Spleen (tissue), 11 donors: ENCODE measurements at regions not wholly inside any gene's neighbourhood (a gene's known extent, or its start where the extent isn't known, plus 50 kb on each side); places are given as distances from the start of the nearest gene placed in this dataset.

Experiments used
- DNase-seq: peaks from one replicate; pipeline ENCODE4 v3.0.0-alpha.2; 2020
- H3K27ac ChIP-seq, 8 donors: fragments of 200-600 bp; sonication (generic) in 7 of 8; 1 replicate in 4 of 8; 2 replicates in 4 of 8; pipeline versions ENCODE4 v1.5.0 to v1.8.0; 2016 to 2021; ENCODE audit warnings: inconsistent platforms in 4 of 8, mild to moderate bottlenecking in 4 of 8, moderate library complexity in 1 of 8
- H3K27me3 ChIP-seq, 7 donors: fragments of 200-600 bp; sonication (generic) in 6 of 7; replicated peaks in 1 of 7; 1 replicate in 4 of 7; 2 replicates in 3 of 7; pipeline versions ENCODE4 v1.5.0 to v1.8.0; 2016 to 2021; ENCODE audit warnings: inconsistent platforms in 3 of 7, mild to moderate bottlenecking in 1 of 7
- H3K36me3 ChIP-seq, 6 donors: fragments of 200-600 bp; sonication (generic) in 5 of 6; 1 replicate in 4 of 6; 2 replicates in 2 of 6; pipeline versions ENCODE4 v1.5.0 to v1.8.0; 2016 to 2021; ENCODE audit warnings: inconsistent platforms in 2 of 6
- H3K4me1 ChIP-seq, 6 donors: fragments of 200-600 bp; sonication (generic) in 5 of 6; 1 replicate in 3 of 6; 2 replicates in 3 of 6; pipeline versions ENCODE4 v1.5.0 to v1.8.0; 2016 to 2021; ENCODE audit warnings: inconsistent platforms in 3 of 6
- H3K4me3 ChIP-seq, 8 donors: fragments of 200-600 bp; sonication (generic) in 7 of 8; 1 replicate in 4 of 8; 2 replicates in 4 of 8; pipeline versions ENCODE4 v1.5.0 to v1.8.0; 2016 to 2021; ENCODE audit warnings: inconsistent platforms in 4 of 8, mild to moderate bottlenecking in 4 of 8, moderate library complexity in 2 of 8
- H3K9me3 ChIP-seq, 8 donors: fragments of 200-600 bp; sonication (generic) in 7 of 8; 1 replicate in 4 of 8; 2 replicates in 4 of 8; pipeline versions ENCODE4 v1.5.0 to v1.8.0; 2016 to 2021; ENCODE audit warnings: inconsistent platforms in 4 of 8
- POLR2A ChIP-seq, 3 donors: fragments of 450-650 bp; IDR thresholded peaks; one replicate each; pipeline ENCODE4 v1.5.1; 2017; ENCODE audit warnings: antibody characterized with exemption in 3 of 3, mild to moderate bottlenecking in 1 of 3
- POLR2AphosphoS5 ChIP-seq, 3 donors: sonication (generic); formaldehyde crosslinking; IDR thresholded peaks; one replicate each; pipeline ENCODE4 v1.5.1; 2017; ENCODE audit warnings: antibody characterized with exemption in 3 of 3
- WGBS, 5 donors: extraction: QIAGEN DNeasy Blood & Tissue Kit in 3 of 5; methylation state at CpG; one replicate each; pipeline versions ENCODE4 v1.1.5 to v1.1.7; 2013 to 2018; 5-methylcytosine and 5-hydroxymethylcytosine counted together
- intact Hi-C: fragments of 100-400 bp; cut with DNase I; formaldehyde crosslinking; loops from one replicate; pipeline ENCODE4 v1.15.0; 2023; ENCODE audit warnings: low total_unique reads
- TF ChIP-seq, protein P1 (sequence below), 11 experiments: fragments of 200-600 bp in 7 of 11; fragments of 450-650 bp in 4 of 11; sonication (generic) in 4 of 11; IDR thresholded peaks in 8 of 11; conservative IDR thresholded peaks in 3 of 11; 1 replicate in 7 of 11; 2 replicates in 4 of 11; pipeline versions ENCODE4 v1.4.0 to v1.8.0; 2016 to 2021; ENCODE audit warnings: antibody characterized with exemption in 11 of 11, inconsistent platforms in 4 of 11, mild to moderate bottlenecking in 1 of 11
- donor health status: healthy with polysubstance abuse.
- donor health status: DM: no; HTN: no; CAD: no; lungs with moderate emphysema.
- donor health status: DM: no; HTN: no; CAD: no.
- donor health status: Bipolar disorder and iron deficiency.
- donor health status: healthy.
- donor health status: DM: no; HTN: no; CAD: no.
- donor health status: DM: yes; HTN: yes; CAD: no.

DNA sequence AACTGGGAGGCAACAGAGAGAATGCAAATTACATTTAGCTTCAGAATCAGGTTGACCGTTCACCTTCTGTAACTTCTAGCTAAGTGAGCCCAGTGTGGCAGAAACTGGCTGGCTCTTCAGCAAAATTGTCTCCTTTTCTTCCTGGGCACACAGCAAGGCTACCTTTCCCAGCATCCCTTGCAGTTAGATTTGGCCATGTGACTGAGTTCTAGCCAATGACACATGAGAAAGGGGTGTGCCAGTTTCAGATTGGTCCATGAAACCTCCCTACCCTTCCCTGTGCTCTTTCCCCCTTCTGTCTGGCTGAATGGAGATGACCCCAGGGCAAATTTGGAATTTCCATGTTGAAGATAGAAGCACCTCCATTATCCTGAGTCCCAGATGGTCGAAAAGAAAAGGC, 72.5 kb upstream of the SMIM23 start:
- TF ChIP-seq, protein P1, sequence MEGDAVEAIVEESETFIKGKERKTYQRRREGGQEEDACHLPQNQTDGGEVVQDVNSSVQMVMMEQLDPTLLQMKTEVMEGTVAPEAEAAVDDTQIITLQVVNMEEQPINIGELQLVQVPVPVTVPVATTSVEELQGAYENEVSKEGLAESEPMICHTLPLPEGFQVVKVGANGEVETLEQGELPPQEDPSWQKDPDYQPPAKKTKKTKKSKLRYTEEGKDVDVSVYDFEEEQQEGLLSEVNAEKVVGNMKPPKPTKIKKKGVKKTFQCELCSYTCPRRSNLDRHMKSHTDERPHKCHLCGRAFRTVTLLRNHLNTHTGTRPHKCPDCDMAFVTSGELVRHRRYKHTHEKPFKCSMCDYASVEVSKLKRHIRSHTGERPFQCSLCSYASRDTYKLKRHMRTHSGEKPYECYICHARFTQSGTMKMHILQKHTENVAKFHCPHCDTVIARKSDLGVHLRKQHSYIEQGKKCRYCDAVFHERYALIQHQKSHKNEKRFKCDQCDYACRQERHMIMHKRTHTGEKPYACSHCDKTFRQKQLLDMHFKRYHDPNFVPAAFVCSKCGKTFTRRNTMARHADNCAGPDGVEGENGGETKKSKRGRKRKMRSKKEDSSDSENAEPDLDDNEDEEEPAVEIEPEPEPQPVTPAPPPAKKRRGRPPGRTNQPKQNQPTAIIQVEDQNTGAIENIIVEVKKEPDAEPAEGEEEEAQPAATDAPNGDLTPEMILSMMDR (IDR thresholded peaks at IDR 0.05 in 8 of 11, conservative IDR thresholded peaks at IDR 0.05 in 3 of 11), result no peak
- TF ChIP-seq POLR2A (IDR thresholded peaks at IDR 0.05) (no peak), POLR2AphosphoS5 (IDR thresholded peaks at IDR 0.05) (no peak)
- H3K36me3 ChIP-seq, result no peaks in the 10 kb centered on the region
- WGBS, 5 donors, result 75 to 89% (median 79%) methylated on average over 2 of the region's 2 CpGs
- no peak for DNase-seq
- H3K4me1 ChIP-seq, result no peaks in the 10 kb centered on the region
- peaks cover 0 to 9% (median 0%) of the 10 kb centered on the region in 8 donors for H3K9me3 ChIP-seq
- intact Hi-C loops, result no loop called here
- no peaks in the 10 kb centered on the region for H3K27me3 ChIP-seq
- no peak overlapping the region for H3K27ac ChIP-seq
- H3K4me3 ChIP-seq, result no peak overlapping the region

DNA sequence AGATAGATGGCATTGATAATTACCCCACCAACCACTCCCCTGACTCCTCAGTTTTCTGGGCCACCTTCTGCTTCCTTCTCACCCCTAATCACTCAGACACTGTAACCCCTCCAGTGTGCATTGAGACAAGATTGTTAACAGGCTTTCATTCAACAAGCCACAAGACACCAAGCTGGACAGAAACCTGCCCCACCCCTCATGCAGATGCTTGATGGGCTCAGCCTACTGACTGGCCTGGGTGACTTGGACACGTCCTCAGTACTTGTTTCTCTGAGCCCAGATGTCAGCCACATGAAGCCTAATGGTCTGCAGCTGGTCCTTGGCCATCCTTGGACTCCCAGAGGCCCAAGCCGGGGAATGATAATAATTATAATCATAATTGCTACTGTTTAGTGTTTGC, 71.4 kb upstream of the SMIM23 start:
- Histone ChIP-seq H3K27me3 (peaks cover 0 to 4% (median 0%) of the 10 kb centered on the region in 7 donors), H3K36me3 (no peaks in the 10 kb centered on the region), H3K27ac (no peak overlapping the region), H3K4me3 (no peak overlapping the region), H3K4me1 (no peaks in the 10 kb centered on the region), H3K9me3 (peaks cover 0 to 9% (median 0%) of the 10 kb centered on the region in 8 donors)
- WGBS, 5 donors, result 60 to 89% (median 81%) methylated on average over 1 to 2 of the region's 2 CpGs
- intact Hi-C loops, result no loop called here
- DNase-seq, result no peak
- no peak for TF ChIP-seq POLR2AphosphoS5 (IDR thresholded peaks at IDR 0.05)
- TF ChIP-seq, protein P1 (IDR thresholded peaks at IDR 0.05 in 8 of 11, conservative IDR thresholded peaks at IDR 0.05 in 3 of 11), result no peak
- TF ChIP-seq POLR2A (IDR thresholded peaks at IDR 0.05), result no peak

DNA sequence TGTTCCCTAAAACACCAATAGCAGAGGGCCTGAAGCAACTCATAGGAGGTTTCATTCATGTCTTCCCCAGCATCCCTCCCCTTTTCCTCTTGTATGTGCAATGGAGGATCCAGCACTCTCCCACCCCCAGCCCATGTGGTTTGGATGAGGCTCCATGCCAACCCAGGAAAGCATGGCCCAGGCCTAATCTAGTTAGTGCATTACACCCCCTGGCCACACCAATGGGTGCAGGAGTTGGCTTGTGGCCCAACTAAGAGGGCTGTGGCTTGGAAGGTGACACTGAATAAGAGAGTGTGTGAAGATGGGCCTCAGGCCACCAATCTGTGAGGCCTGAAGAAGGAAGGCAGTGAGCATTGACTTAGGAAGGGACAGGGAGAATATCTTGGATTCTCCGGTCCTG, 70.8 kb upstream of the SMIM23 start:
- Histone ChIP-seq H3K9me3 (peaks cover 0 to 9% (median 0%) of the 10 kb centered on the region in 8 donors), H3K4me3 (no peak overlapping the region), H3K27me3 (peaks cover 0 to 8% (median 0%) of the 10 kb centered on the region in 7 donors), H3K36me3 (no peaks in the 10 kb centered on the region), H3K27ac (no peak overlapping the region), H3K4me1 (no peaks in the 10 kb centered on the region)
- intact Hi-C loops, result no loop called here
- TF ChIP-seq, protein P1 (IDR thresholded peaks at IDR 0.05 in 8 of 11, conservative IDR thresholded peaks at IDR 0.05 in 3 of 11), result no peak
- TF ChIP-seq POLR2AphosphoS5 (IDR thresholded peaks at IDR 0.05) (no peak), POLR2A (IDR thresholded peaks at IDR 0.05) (no peak)
- WGBS, 5 donors, result 73 to 96% (median 93%) methylated on average over 1 of the region's 1 CpG
- no peak for DNase-seq

DNA sequence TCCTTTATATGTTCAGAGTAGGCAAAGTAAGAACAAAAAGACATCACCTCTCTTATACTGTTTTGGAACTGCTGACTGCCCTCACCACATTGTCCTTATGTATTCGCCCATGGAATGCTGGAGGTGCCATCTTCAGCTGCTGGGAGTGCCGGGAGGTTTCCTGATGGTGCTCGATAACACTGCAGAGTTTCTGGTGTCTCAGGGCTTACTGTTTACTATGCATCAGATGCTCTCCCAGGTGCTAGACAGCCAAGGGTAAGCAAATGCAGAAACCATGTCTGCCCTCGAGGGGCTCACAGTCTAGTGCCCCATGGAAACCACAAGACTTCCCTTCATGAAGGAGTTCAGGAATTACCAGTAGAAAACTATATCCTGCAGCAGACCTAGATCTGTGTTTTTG, 70.1 kb upstream of the SMIM23 start:
- 67 to 75% (median 73%) methylated on average over 4 of the region's 4 CpGs for WGBS, 5 donors
- no peak for DNase-seq
- Histone ChIP-seq H3K36me3 (no peaks in the 10 kb centered on the region), H3K27ac (no peak overlapping the region), H3K27me3 (peaks cover 0 to 8% (median 0%) of the 10 kb centered on the region in 7 donors), H3K4me1 (no peaks in the 10 kb centered on the region), H3K9me3 (peaks cover 0 to 9% (median 0%) of the 10 kb centered on the region in 8 donors), H3K4me3 (no peak overlapping the region)
- intact Hi-C loops, result no loop called here
- TF ChIP-seq POLR2AphosphoS5 (IDR thresholded peaks at IDR 0.05) (no peak), POLR2A (IDR thresholded peaks at IDR 0.05) (no peak)
- TF ChIP-seq, protein P1 (IDR thresholded peaks at IDR 0.05 in 8 of 11, conservative IDR thresholded peaks at IDR 0.05 in 3 of 11), result no peak
